Transverse colon (tissue), 4 donors: ENCODE measurements at regions not wholly inside any gene's neighbourhood (a gene's known extent, or its start where the extent isn't known, plus 50 kb on each side); places are given as distances from the start of the nearest gene placed in this dataset.

Source experiments
- EP300 ChIP-seq: sonication (generic); formaldehyde crosslinking; IDR thresholded peaks from one replicate; pipeline ENCODE4 v1.6.1; 2017; ENCODE audit warnings: antibody characterized with exemption, low read depth
- POLR2A ChIP-seq: fragments of 450-650 bp; IDR thresholded peaks from one replicate; pipeline ENCODE4 v1.6.1; 2016; ENCODE audit warnings: antibody characterized with exemption, mild to moderate bottlenecking, moderate library complexity
- POLR2AphosphoS5 ChIP-seq, 3 donors: sonication (generic); formaldehyde crosslinking; IDR thresholded peaks; one replicate each; pipeline ENCODE4 v1.6.1; 2016; ENCODE audit warnings: antibody characterized with exemption in 3 of 3
- TF ChIP-seq, protein P1 (sequence below), 5 experiments: fragments of 200-600 bp in 3 of 5; fragments of 450-650 bp in 2 of 5; sonication (generic) in 3 of 5; IDR thresholded peaks; 1 replicate in 2 of 5; 2 replicates in 3 of 5; pipeline ENCODE4 v1.5.1; 2016 to 2017; ENCODE audit warnings: antibody characterized with exemption in 5 of 5, inconsistent platforms in 3 of 5, mild to moderate bottlenecking in 2 of 5, moderate library complexity in 1 of 5

DNA sequence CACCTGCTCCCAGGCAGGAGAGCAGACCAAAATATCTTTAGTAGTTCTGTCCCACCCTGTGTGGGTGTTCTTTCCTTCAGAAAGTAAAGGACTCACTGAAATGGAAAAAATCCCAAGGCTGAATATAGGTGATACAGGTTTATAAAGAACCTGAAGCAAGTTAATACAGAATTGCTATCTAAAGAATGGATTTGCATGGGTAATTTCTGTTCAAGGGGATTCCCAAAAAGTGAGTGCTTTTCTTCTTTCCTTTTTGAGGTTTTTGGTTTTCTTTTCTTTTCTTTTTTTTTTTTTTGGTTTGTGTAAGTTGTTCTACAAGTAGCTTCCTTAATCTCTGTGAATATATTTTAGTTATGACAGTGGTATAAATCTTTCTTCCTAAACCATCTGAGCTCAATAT, 560.7 kb upstream of the BOD1L1 start:
- TF ChIP-seq, protein P1, sequence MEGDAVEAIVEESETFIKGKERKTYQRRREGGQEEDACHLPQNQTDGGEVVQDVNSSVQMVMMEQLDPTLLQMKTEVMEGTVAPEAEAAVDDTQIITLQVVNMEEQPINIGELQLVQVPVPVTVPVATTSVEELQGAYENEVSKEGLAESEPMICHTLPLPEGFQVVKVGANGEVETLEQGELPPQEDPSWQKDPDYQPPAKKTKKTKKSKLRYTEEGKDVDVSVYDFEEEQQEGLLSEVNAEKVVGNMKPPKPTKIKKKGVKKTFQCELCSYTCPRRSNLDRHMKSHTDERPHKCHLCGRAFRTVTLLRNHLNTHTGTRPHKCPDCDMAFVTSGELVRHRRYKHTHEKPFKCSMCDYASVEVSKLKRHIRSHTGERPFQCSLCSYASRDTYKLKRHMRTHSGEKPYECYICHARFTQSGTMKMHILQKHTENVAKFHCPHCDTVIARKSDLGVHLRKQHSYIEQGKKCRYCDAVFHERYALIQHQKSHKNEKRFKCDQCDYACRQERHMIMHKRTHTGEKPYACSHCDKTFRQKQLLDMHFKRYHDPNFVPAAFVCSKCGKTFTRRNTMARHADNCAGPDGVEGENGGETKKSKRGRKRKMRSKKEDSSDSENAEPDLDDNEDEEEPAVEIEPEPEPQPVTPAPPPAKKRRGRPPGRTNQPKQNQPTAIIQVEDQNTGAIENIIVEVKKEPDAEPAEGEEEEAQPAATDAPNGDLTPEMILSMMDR (IDR thresholded peaks at IDR 0.05), result no peak
- TF ChIP-seq POLR2A, result no peak
- no peak for TF ChIP-seq EP300
- TF ChIP-seq POLR2AphosphoS5 (IDR thresholded peaks at IDR 0.05), result no peak
